ENCODE measurements at regions not wholly inside any gene's neighbourhood (a gene's known extent, or its start where the extent isn't known, plus 50 kb on each side); places are given as distances from the start of the nearest gene placed in this dataset.

- TF ChIP-seq CTCF (IDR thresholded peaks at IDR 0.05; ENCODE audit: insufficient read depth, low read depth, low read length), result no peak
- TF ChIP-seq EZH2 (IDR thresholded peaks at IDR 0.05; ENCODE audit: insufficient read depth, low read length), result no peak
Observed at GRCh38 chr10:31129271-31129670, 97.6 kb upstream of the ZNF438 start.

All from astrocyte (in vitro differentiated cells and primary cell).